Esophagus muscularis mucosa (tissue), 4 donors: ENCODE measurements at regions not wholly inside any gene's neighbourhood (a gene's known extent, or its start where the extent isn't known, plus 50 kb on each side); places are given as distances from the start of the nearest gene placed in this dataset.

Experiments used
- EP300 ChIP-seq: sonication (generic); formaldehyde crosslinking; IDR thresholded peaks from one replicate; pipeline ENCODE4 v1.6.1; 2017; ENCODE audit warnings: antibody characterized with exemption
- POLR2A ChIP-seq: fragments of 450-650 bp; IDR thresholded peaks from one replicate; pipeline ENCODE4 v1.6.1; 2017; ENCODE audit warnings: antibody characterized with exemption, moderate library complexity, mild to moderate bottlenecking, low read depth
- POLR2AphosphoS5 ChIP-seq, 2 donors: sonication (generic); formaldehyde crosslinking; IDR thresholded peaks; one replicate each; pipeline ENCODE4 v1.6.1; 2017; ENCODE audit warnings: antibody characterized with exemption in 2 of 2
- TF ChIP-seq, protein P1 (sequence below), 3 experiments: fragments of 200-600 bp in 2 of 3; fragments of 450-650 bp in 1 of 3; sonication (generic) in 2 of 3; IDR thresholded peaks; one replicate each; pipeline ENCODE4 v1.5.1; 2017 to 2019; ENCODE audit warnings: antibody characterized with exemption in 3 of 3, mild to moderate bottlenecking in 2 of 3, moderate library complexity in 1 of 3

GRCh38 chr3:82761858-82762257, 1000.4 kb upstream of the GBE1 start:
- TF ChIP-seq POLR2A (no peak), EP300 (no peak), POLR2AphosphoS5 (IDR thresholded peaks at IDR 0.05) (no peak)
- TF ChIP-seq, protein P1, sequence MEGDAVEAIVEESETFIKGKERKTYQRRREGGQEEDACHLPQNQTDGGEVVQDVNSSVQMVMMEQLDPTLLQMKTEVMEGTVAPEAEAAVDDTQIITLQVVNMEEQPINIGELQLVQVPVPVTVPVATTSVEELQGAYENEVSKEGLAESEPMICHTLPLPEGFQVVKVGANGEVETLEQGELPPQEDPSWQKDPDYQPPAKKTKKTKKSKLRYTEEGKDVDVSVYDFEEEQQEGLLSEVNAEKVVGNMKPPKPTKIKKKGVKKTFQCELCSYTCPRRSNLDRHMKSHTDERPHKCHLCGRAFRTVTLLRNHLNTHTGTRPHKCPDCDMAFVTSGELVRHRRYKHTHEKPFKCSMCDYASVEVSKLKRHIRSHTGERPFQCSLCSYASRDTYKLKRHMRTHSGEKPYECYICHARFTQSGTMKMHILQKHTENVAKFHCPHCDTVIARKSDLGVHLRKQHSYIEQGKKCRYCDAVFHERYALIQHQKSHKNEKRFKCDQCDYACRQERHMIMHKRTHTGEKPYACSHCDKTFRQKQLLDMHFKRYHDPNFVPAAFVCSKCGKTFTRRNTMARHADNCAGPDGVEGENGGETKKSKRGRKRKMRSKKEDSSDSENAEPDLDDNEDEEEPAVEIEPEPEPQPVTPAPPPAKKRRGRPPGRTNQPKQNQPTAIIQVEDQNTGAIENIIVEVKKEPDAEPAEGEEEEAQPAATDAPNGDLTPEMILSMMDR (IDR thresholded peaks at IDR 0.05), result no peak
